ENCODE measurements at regions not wholly inside any gene's neighbourhood (a gene's known extent, or its start where the extent isn't known, plus 50 kb on each side); places are given as distances from the start of the nearest gene placed in this dataset.

DNA sequence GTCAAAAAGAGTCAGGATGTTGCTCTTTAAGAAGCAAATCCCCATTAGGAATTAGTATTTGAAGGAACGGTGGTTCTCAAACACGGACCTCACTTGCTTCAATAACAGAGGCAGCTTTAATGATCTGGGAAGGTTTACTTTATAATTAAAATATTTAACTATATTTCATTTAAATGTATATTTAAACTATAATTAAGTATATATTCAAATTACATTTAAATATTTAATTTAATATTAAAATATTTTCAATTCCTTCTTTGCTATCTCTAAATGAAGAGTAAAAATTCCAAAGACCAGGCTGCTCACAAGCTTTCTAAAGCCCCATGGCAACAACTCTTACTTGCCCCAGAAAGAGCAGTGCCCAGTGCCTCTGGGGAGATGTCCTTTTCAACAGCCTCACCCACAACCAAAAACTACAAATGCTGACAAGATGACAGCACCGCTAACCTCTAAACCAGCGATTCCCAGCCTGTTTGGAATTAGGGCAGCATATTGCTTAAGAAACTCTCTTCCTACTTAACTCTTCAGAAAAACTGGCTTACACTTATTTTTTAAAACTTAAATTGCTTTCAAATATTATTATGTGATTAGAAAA lies 62.9 kb upstream of the POU3F3 start:
- TF ChIP-seq EP300 (IDR thresholded peaks at IDR 0.05; ENCODE audit: borderline replicate concordance) (no peak), FOXM1 (IDR thresholded peaks at IDR 0.05; ENCODE audit: borderline replicate concordance, low read depth) (no peak), USF1 (IDR thresholded peaks at IDR 0.05) (no peak), RAD21 (IDR thresholded peaks at IDR 0.05; ENCODE audit: low read depth) (no peak), REST (IDR thresholded peaks at IDR 0.05; ENCODE audit: low read depth) (no peak), CREB1 (IDR thresholded peaks at IDR 0.05; ENCODE audit: low read depth) (no peak), TCF12 (IDR thresholded peaks at IDR 0.05; ENCODE audit: low read depth) (no peak), CEBPB (IDR thresholded peaks at IDR 0.05) (no peak), ZBTB7A (IDR thresholded peaks at IDR 0.05; ENCODE audit: low read depth) (no peak), TAF1 (IDR thresholded peaks at IDR 0.05; ENCODE audit: low read depth) (no peak)
- TF ChIP-seq, protein P1, sequence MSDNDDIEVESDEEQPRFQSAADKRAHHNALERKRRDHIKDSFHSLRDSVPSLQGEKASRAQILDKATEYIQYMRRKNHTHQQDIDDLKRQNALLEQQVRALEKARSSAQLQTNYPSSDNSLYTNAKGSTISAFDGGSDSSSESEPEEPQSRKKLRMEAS (IDR thresholded peaks at IDR 0.05), result no peak
